CD4-positive, alpha-beta T cell treated with Interleukin-6 at 100 ng/mL for 8 hours (primary cell): ENCODE measurements at regions not wholly inside any gene's neighbourhood (a gene's known extent, or its start where the extent isn't known, plus 50 kb on each side); places are given as distances from the start of the nearest gene placed in this dataset.
A peak's percentile ranks its signal among the peaks of the same experiment; 100 is the strongest.

Experiments
- DNase-seq: peaks from one replicate; pipeline ENCODE4 v3.0.0-alpha.2; 2020; ENCODE audit warnings: mixed read lengths, low spot score

- DNase-seq: no peak
Measured at GRCh38 chr7:7051206-7051877, 131.0 kb upstream of the C1GALT1 start.

GRCh38 chr7:7054252-7054830 is 128.0 kb upstream of the C1GALT1 start:
- no peak for DNase-seq

- DNase-seq: no peak
Measured at GRCh38 chr7:7060828-7061599, 121.3 kb upstream of the C1GALT1 start.

- DNase-seq: no peak
Measured at GRCh38 chr7:7077945-7078344, 104.4 kb upstream of the C1GALT1 start.

GRCh38 chr7:7080802-7081201 is 101.5 kb upstream of the C1GALT1 start:
- no peak for DNase-seq

- DNase-seq: no peak
Measured at GRCh38 chr7:7090460-7090859, 91.9 kb upstream of the C1GALT1 start.

- no peak for DNase-seq
Measured at GRCh38 chr7:7098280-7098818, 84.0 kb upstream of the C1GALT1 start.

GRCh38 chr7:7099584-7100014 is 82.7 kb upstream of the C1GALT1 start:
- DNase-seq: no peak

- DNase-seq: no peak
Measured at GRCh38 chr7:7100432-7100849, 81.9 kb upstream of the C1GALT1 start.

- no peak for DNase-seq
Measured at GRCh38 chr7:7102906-7103305, 79.4 kb upstream of the C1GALT1 start.

- peak; percentile 65 for DNase-seq
Measured at GRCh38 chr7:7103343-7104313, 78.7 kb upstream of the C1GALT1 start.

GRCh38 chr7:7104314-7104698 is 78.0 kb upstream of the C1GALT1 start:
- no peak for DNase-seq

- no peak for DNase-seq
Measured at GRCh38 chr7:7104971-7105370, 77.4 kb upstream of the C1GALT1 start.

GRCh38 chr7:7105800-7106582 is 76.4 kb upstream of the C1GALT1 start:
- no peak for DNase-seq

- DNase-seq: no peak
Measured at GRCh38 chr7:7108931-7109330, 73.4 kb upstream of the C1GALT1 start.

- DNase-seq: no peak
Measured at GRCh38 chr7:7109934-7110333, 72.4 kb upstream of the C1GALT1 start.

GRCh38 chr7:7110706-7111105 is 71.6 kb upstream of the C1GALT1 start:
- DNase-seq: no peak

GRCh38 chr7:7112868-7113267 is 69.5 kb upstream of the C1GALT1 start:
- no peak for DNase-seq

GRCh38 chr7:7114575-7115291 is 67.6 kb upstream of the C1GALT1 start:
- DNase-seq: no peak

GRCh38 chr7:7117935-7118586 is 64.3 kb upstream of the C1GALT1 start:
- DNase-seq: no peak
